ENCODE measurements at regions not wholly inside any gene's neighbourhood (a gene's known extent, or its start where the extent isn't known, plus 50 kb on each side); places are given as distances from the start of the nearest gene placed in this dataset.

DNA sequence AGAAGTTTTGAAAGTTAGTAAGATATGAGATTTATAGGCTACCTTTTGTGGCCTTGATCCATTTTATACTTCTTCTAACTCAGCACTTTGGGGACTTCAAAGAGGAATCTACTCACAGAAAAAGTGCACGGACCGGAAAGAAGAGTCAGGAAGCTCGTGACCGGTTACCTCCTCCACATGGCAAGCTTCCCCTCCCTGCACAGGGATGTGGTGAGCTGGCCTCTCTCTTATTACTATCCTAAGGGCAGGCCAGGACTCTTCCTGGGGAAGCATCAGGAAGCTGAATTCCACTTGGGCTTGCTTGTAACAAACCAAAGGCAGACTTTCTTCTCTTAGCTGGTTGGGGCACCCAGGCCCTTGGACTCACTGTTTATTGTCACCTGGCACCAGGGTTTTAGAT lies 170.8 kb upstream of the GLI3 start:
- TF ChIP-seq, protein P1, sequence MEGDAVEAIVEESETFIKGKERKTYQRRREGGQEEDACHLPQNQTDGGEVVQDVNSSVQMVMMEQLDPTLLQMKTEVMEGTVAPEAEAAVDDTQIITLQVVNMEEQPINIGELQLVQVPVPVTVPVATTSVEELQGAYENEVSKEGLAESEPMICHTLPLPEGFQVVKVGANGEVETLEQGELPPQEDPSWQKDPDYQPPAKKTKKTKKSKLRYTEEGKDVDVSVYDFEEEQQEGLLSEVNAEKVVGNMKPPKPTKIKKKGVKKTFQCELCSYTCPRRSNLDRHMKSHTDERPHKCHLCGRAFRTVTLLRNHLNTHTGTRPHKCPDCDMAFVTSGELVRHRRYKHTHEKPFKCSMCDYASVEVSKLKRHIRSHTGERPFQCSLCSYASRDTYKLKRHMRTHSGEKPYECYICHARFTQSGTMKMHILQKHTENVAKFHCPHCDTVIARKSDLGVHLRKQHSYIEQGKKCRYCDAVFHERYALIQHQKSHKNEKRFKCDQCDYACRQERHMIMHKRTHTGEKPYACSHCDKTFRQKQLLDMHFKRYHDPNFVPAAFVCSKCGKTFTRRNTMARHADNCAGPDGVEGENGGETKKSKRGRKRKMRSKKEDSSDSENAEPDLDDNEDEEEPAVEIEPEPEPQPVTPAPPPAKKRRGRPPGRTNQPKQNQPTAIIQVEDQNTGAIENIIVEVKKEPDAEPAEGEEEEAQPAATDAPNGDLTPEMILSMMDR (IDR thresholded peaks at IDR 0.05; ENCODE audit: insufficient read depth, low read length, poor library complexity, severe bottlenecking) = no peak
- no peak for TF ChIP-seq EZH2phosphoT487 (conservative IDR thresholded peaks at IDR 0.05; ENCODE audit: low read length)

Data from SU-DHL-6 (cell line).